GM12864 (cell line): ENCODE measurements at regions not wholly inside any gene's neighbourhood (a gene's known extent, or its start where the extent isn't known, plus 50 kb on each side); places are given as distances from the start of the nearest gene placed in this dataset.
A peak's percentile ranks its signal among the peaks of the same experiment; 100 is the strongest.

ENCODE experiments used
- DNase-seq: peaks from one replicate; pipeline ENCODE4 v3.0.0-alpha.2; 2011; ENCODE audit warnings: low read depth
- H3K4me3 ChIP-seq: 2 replicates; pipeline ENCODE4 v1.5.1; 2011; ENCODE audit warnings: mild to moderate bottlenecking, low read depth, low read length, control low read depth
- CTCF ChIP-seq: IDR thresholded peaks from 2 replicates; pipeline ENCODE4 v1.5.1; 2011; ENCODE audit warnings: low read depth, mild to moderate bottlenecking, moderate library complexity, low read length, control low read depth, inconsistent platforms; ENCODE audit errors: missing control alignments

- no peak overlapping the region for H3K4me3 ChIP-seq
- no peak for TF ChIP-seq CTCF
- no peak for DNase-seq
These were observed 190.2 kb upstream of the AGA start for GRCh38 chr4:177632481-177632880.

GRCh38 chr4:177638871-177639270 is 196.6 kb upstream of the AGA start:
- DNase-seq = no peak
- H3K4me3 ChIP-seq = no peak overlapping the region
- TF ChIP-seq CTCF = no peak

GRCh38 chr4:177640864-177641263 is 198.6 kb upstream of the AGA start:
- no peak overlapping the region for H3K4me3 ChIP-seq
- no peak for TF ChIP-seq CTCF
- DNase-seq = no peak

DNA sequence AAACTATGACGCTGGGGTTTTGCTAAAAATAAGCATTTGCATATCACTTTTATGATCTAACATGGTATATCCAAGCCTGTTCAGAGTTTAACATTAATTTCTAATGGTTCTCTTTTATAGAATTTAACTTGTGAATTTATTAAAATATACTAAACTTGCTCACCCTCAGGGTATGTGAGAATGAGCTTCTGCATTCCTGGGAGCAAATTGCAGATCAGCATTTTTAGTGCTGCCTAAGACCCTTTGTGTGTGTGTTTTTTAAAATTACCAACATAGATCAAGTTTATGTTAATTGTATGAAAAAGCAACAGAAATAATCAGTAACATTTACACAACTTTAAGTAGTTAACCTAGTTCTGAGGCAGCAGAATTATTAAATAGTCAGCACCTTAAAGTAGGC is 218.0 kb upstream of the AGA start:
- no peak for DNase-seq
- no peak overlapping the region for H3K4me3 ChIP-seq
- no peak for TF ChIP-seq CTCF

DNA sequence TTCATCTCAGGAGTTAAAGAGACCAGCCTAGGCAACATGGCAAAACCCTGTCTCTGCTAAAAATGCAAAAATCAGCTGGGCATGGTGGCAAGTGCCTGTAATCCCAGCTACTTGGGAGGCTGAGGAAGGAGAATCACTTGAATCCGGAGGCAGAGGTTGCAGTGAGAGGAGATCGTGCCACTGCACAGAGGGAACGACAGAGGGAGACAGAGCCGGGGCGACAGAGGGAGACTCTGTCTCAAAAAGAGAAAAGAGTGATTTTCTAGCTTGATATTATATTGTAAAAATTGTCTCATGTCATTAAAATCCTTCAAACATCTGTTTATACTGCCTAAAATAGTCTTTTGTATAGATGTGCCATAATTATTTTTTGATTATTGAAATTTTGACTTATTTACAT is 225.4 kb upstream of the AGA start:
- TF ChIP-seq CTCF = peak; percentile 16
- no peak for DNase-seq
- no peak overlapping the region for H3K4me3 ChIP-seq

- no peak for TF ChIP-seq CTCF
- DNase-seq = no peak
- H3K4me3 ChIP-seq = no peak overlapping the region
These were observed 229.2 kb upstream of the AGA start for GRCh38 chr4:177671387-177671786.

DNA sequence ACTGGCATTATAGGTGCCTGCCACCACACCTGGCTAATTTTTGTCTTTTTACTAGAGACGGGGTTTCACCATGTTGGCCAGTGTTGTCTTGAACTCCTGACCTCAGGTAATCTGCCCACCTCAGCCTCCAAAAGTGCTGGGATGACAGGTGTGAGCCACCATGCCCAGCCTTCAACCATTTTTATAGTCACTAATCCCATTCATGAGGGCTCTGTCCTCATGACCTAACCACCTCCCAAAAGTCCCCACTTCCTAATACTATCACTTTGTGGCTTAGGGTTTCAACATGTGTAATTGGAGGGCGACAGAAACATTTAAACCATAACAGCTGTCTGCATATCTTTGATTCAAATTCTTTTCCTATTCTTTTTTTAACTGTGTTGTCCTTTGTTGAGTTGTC is 229.6 kb upstream of the AGA start:
- H3K4me3 ChIP-seq = no peak overlapping the region
- DNase-seq = no peak
- TF ChIP-seq CTCF = no peak
